H1 (cell line): ENCODE measurements at regions not wholly inside any gene's neighbourhood (a gene's known extent, or its start where the extent isn't known, plus 50 kb on each side); places are given as distances from the start of the nearest gene placed in this dataset.
A peak's percentile ranks its signal among the peaks of the same experiment; 100 is the strongest.

ENCODE experiments used
- CTCF ChIA-PET: fragments of 300-600 bp; sonication (Branson Sonifier 250); formaldehyde crosslinking; loops from one replicate; lab custom pipeline; 2021; ENCODE audit not compliant: partially characterized antibody; lab: Charles Lee
- POLR2A ChIA-PET: fragments of 300-600 bp; sonication (Branson Sonifier 250); formaldehyde crosslinking; loops from one replicate; lab custom pipeline; 2021; ENCODE audit warnings: inconsistent platforms; ENCODE audit not compliant: partially characterized antibody; lab: Charles Lee
- DNase-seq, 2 experiments: peaks; one replicate each; pipeline versions ENCODE4 v3.0.0 to v3.0.0-alpha.2; 2010 to 2022; ENCODE audit warnings: low spot score in 2 of 2, low read depth in 1 of 2, mixed read lengths in 1 of 2
- FAIRE-seq: peaks from 2 replicates; lab custom pipeline; 2011; peaks lifted over from hg19 to GRCh38; lab: Jason Lieb, UNC
- H2AFZ ChIP-seq: 2 replicates; pipeline ENCODE4 v1.8.1; 2012; ENCODE audit warnings: low read length, inconsistent platforms
- H2AK5ac ChIP-seq: 2 replicates; pipeline ENCODE4 v1.6.1; 2013; ENCODE audit warnings: low read depth, low read length
- H2BK120ac ChIP-seq: replicated peaks from 2 replicates; pipeline ENCODE3; 2013; ENCODE audit warnings: low read depth, low read length, inconsistent platforms
- H2BK12ac ChIP-seq: 2 replicates; pipeline ENCODE4 v1.6.1; 2013; ENCODE audit warnings: low read depth, low read length
- H2BK15ac ChIP-seq: 2 replicates; pipeline ENCODE4 v1.6.1; 2013; ENCODE audit warnings: low read length
- H2BK20ac ChIP-seq: 2 replicates; pipeline ENCODE4 v1.6.1; 2013; ENCODE audit warnings: low read length
- H2BK5ac ChIP-seq: 2 replicates; pipeline ENCODE4 v1.6.1; 2013; ENCODE audit warnings: low read depth, low read length
- H3K14ac ChIP-seq: 2 replicates; pipeline ENCODE4 v1.6.1; 2013; ENCODE audit warnings: inconsistent platforms; ENCODE audit not compliant: insufficient read length
- H3K18ac ChIP-seq: 2 replicates; pipeline ENCODE4 v1.6.1; 2013; ENCODE audit warnings: low read length; ENCODE audit errors: extremely low read depth
- H3K23ac ChIP-seq: 2 replicates; pipeline ENCODE4 v1.6.1; 2013; ENCODE audit warnings: inconsistent platforms; ENCODE audit not compliant: insufficient read length
- H3K23me2 ChIP-seq: 2 replicates; pipeline ENCODE4 v1.6.1; 2013; ENCODE audit warnings: low read depth, low read length
- H3K27ac ChIP-seq: 2 replicates; pipeline ENCODE4 v1.6.1; 2011; ENCODE audit warnings: low read depth, low read length, inconsistent platforms
- H3K27me3 ChIP-seq, 4 experiments: replicated peaks in 1 of 4; 1 replicate in 1 of 4; 2 replicates in 3 of 4; pipeline versions ENCODE4 v1.6.1 to v1.8.1; 2011 to 2013; ENCODE audit warnings: low read length in 3 of 4, mild to moderate bottlenecking in 3 of 4, inconsistent platforms in 2 of 4, mixed read lengths in 2 of 4, moderate library complexity in 1 of 4; ENCODE audit not compliant: control insufficient read depth in 3 of 4, insufficient read depth in 3 of 4; ENCODE audit errors: extremely low read depth in 1 of 4
- H3K36me3 ChIP-seq, 4 experiments: 2 replicates each; pipeline versions ENCODE4 v1.6.1 to v1.8.1; 2011 to 2013; ENCODE audit warnings: mild to moderate bottlenecking in 4 of 4, low read length in 3 of 4, moderate library complexity in 2 of 4, control low read depth in 1 of 4, inconsistent platforms in 1 of 4; ENCODE audit not compliant: insufficient read depth in 4 of 4, control insufficient read depth in 2 of 4
- H3K4ac ChIP-seq: replicated peaks from 2 replicates; pipeline ENCODE3; 2013; ENCODE audit warnings: low read length, low read depth, mixed read lengths, inconsistent platforms; ENCODE audit not compliant: insufficient read length
- H3K4me1 ChIP-seq, 4 experiments: replicated peaks in 1 of 4; 1 replicate in 1 of 4; 2 replicates in 3 of 4; pipeline versions ENCODE4 v1.6.1 to v1.8.1; 2011 to 2013; ENCODE audit warnings: low read length in 3 of 4, inconsistent platforms in 2 of 4, mixed read lengths in 1 of 4; ENCODE audit not compliant: insufficient read depth in 4 of 4, control insufficient read depth in 3 of 4
- H3K4me2 ChIP-seq, 2 experiments: 2 replicates each; pipeline versions ENCODE4 v1.6.1 to v1.8.1; 2011 to 2013; ENCODE audit warnings: low read depth in 2 of 2, low read length in 2 of 2, control low read depth in 1 of 2, inconsistent platforms in 1 of 2, mild to moderate bottlenecking in 1 of 2; ENCODE audit not compliant: insufficient read depth in 1 of 2
- H3K4me3 ChIP-seq, 4 experiments: fragments of 200-600, 300-600 bp in 1 of 4; sonication (generic), shearing (Covaris generic), sonication (Bioruptor Twin) in 1 of 4; 2 replicates each; pipeline versions ENCODE4 v1.5.1 to v1.8.1; 2011 to 2016; ENCODE audit warnings: low read length in 4 of 4, low read depth in 3 of 4, control low read depth in 2 of 4, inconsistent platforms in 2 of 4, mild to moderate bottlenecking in 2 of 4, mixed read lengths in 1 of 4, moderate library complexity in 1 of 4; ENCODE audit not compliant: insufficient read depth in 2 of 4; ENCODE audit errors: extremely low read depth in 1 of 4
- H3K56ac ChIP-seq: replicated peaks from 2 replicates; pipeline ENCODE3; 2013; ENCODE audit warnings: low read depth, mild to moderate bottlenecking, mixed read lengths, low read length, inconsistent platforms; ENCODE audit not compliant: insufficient read length
- H3K79me1 ChIP-seq: 2 replicates; pipeline ENCODE4 v1.6.1; 2013; ENCODE audit warnings: low read depth, low read length, control low read depth
- H3K79me2 ChIP-seq, 2 experiments: 2 replicates each; pipeline versions ENCODE4 v1.6.1 to v1.8.1; 2012 to 2013; ENCODE audit warnings: low read length in 2 of 2, mild to moderate bottlenecking in 2 of 2, inconsistent platforms in 1 of 2; ENCODE audit not compliant: insufficient read depth in 2 of 2, control insufficient read depth in 1 of 2
- H3K9ac ChIP-seq, 4 experiments: replicated peaks in 1 of 4; 1 replicate in 1 of 4; 2 replicates in 3 of 4; pipeline versions ENCODE4 v1.6.1 to v1.8.1; 2011 to 2013; ENCODE audit warnings: low read depth in 3 of 4, low read length in 3 of 4, control low read depth in 2 of 4, mild to moderate bottlenecking in 2 of 4, moderate library complexity in 2 of 4, inconsistent platforms in 1 of 4; ENCODE audit errors: extremely low read depth in 1 of 4
- H3K9me3 ChIP-seq, 2 experiments: 2 replicates each; pipeline versions ENCODE4 v1.6.1 to v1.8.1; 2012 to 2013; ENCODE audit warnings: mild to moderate bottlenecking in 2 of 2, moderate library complexity in 2 of 2, control low read depth in 1 of 2, inconsistent platforms in 1 of 2, low read depth in 1 of 2, low read length in 1 of 2, mixed read lengths in 1 of 2; ENCODE audit not compliant: insufficient read depth in 2 of 2
- H4K20me1 ChIP-seq, 2 experiments: replicated peaks in 1 of 2; 2 replicates each; pipeline versions ENCODE3 to v1.8.1; 2011 to 2013; ENCODE audit warnings: inconsistent platforms in 2 of 2, low read length in 2 of 2, mild to moderate bottlenecking in 1 of 2; ENCODE audit not compliant: insufficient read depth in 2 of 2, control insufficient read depth in 1 of 2
- H4K5ac ChIP-seq: 2 replicates; pipeline ENCODE4 v1.6.1; 2013; ENCODE audit warnings: low read length, low read depth, mixed read lengths, inconsistent platforms; ENCODE audit not compliant: insufficient read length
- H4K8ac ChIP-seq: 2 replicates; pipeline ENCODE4 v1.8.0; 2013; ENCODE audit warnings: mild to moderate bottlenecking, moderate library complexity, low read length, inconsistent platforms; ENCODE audit not compliant: insufficient read depth; ENCODE audit errors: extremely low read depth
- H4K91ac ChIP-seq: replicated peaks from 2 replicates; pipeline ENCODE3; 2013; ENCODE audit warnings: low read length, mixed read lengths, inconsistent platforms; ENCODE audit not compliant: insufficient read length
- NRF1 ChIP-seq: IDR thresholded peaks from 2 replicates; pipeline ENCODE4 v1.6.1; 2011; ENCODE audit warnings: mild to moderate bottlenecking, low read depth, low read length, improper control_type of control experiment
- POU5F1 ChIP-seq: IDR thresholded peaks from 2 replicates; pipeline ENCODE4 v1.6.1; 2011; ENCODE audit warnings: low read depth, mild to moderate bottlenecking, low read length, moderate library complexity
- RFX5 ChIP-seq: IDR thresholded peaks from 2 replicates; pipeline ENCODE4 v1.6.1; 2011; ENCODE audit warnings: low read depth, low read length, improper control_type of control experiment, borderline replicate concordance
- WGBS, 2 experiments: shearing (Covaris generic) in 1 of 2; methylation state at CpG; one replicate each; pipeline versions ENCODE4 v1.1.6 to v1.1.7; 2013 to 2015; ENCODE audit warnings: low lambda C conversion rate in 2 of 2, mixed read lengths in 2 of 2, inconsistent platforms in 1 of 2, low coverage in 1 of 2, missing lambda C conversion rate in 1 of 2; ENCODE audit not compliant: insufficient replicate concordance in 2 of 2, insufficient coverage in 1 of 2, insufficient read length in 1 of 2; ENCODE audit errors: extremely low coverage in 1 of 2, missing lambda C conversion rate in 1 of 2; 5-methylcytosine and 5-hydroxymethylcytosine counted together

DNA sequence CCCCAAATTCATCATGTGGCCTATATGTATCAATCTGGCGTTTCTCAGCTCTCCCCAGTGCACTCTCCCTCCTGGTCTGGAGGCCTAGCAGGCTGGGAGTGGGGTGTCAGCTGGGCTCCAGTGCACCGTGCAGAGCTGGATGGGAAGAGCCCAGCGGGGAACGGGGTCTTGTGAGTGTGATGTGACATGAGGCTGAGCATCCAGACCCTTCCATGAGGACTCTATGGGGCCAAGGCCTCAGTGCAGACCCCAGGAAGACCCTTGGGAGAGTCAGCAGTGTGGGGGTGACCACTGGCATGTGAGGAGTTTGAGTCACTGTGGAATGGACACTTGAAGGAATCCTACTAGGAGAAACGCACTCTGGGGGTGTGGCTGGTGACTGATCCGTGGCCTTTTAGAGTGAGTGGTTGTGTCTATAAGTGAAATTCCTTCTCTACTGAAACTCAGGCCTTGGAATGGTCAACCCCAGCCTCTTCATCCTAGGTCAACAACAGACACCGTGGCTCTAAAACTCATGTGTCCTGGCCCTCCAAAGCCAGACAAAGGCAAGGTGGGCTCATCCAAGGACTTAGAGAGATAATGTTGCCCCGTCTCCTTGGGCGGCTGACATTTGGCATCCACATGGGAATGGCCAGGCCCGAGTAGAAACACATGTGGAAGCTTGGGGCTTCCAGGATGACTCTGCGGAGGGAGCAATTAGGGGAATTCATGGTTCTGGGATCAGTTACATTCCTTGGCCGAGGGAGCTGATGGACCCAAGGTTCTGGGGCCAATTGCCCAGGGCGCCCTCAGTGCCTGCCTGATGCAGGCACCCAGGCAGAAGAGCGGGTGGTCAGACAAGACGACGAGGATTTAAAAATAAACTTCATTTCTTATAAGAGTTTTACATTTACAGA is 156.0 kb upstream of the TWIST2 start:
- no peak overlapping the region for H3K4me2 ChIP-seq
- no peaks in the 10 kb centered on the region for H3K79me1 ChIP-seq
- H3K79me2 ChIP-seq = no peaks in the 10 kb centered on the region
- H2BK15ac ChIP-seq = no peak overlapping the region
- peak overlapping the region; percentile 22; the same call in 1 of the 2 replicates for H4K8ac ChIP-seq
- no peak overlapping the region for H4K5ac ChIP-seq
- no peak overlapping the region for H2BK5ac ChIP-seq
- H3K27me3 ChIP-seq = no peaks in the 10 kb centered on the region
- H3K4me1 ChIP-seq = no peaks in the 10 kb centered on the region
- POLR2A ChIA-PET = no interaction called here
- H3K9me3 ChIP-seq = no peaks in the 10 kb centered on the region
- H4K91ac ChIP-seq = no peak overlapping the region
- no peak overlapping the region for H3K9ac ChIP-seq
- H3K36me3 ChIP-seq = no peaks in the 10 kb centered on the region
- CTCF ChIA-PET = no interaction called here
- H4K20me1 ChIP-seq = no peaks in the 10 kb centered on the region
- WGBS, 2 experiments = 91% methylated on average over 16 of the region's 16 CpGs; no CpG with 5 or more reads in 1 of the 2 experiments
- no peak overlapping the region for H3K4me3 ChIP-seq
- DNase-seq = no peak
- no peak for FAIRE-seq
- H2BK120ac ChIP-seq = no peak overlapping the region
- H2BK20ac ChIP-seq = no peak overlapping the region
- no peak overlapping the region for H3K18ac ChIP-seq
- no peak overlapping the region for H3K27ac ChIP-seq
- no peaks in the 10 kb centered on the region for H3K23me2 ChIP-seq
- no peak overlapping the region for H3K23ac ChIP-seq
- TF ChIP-seq RFX5 (no peak), POU5F1 (no peak), NRF1 (no peak)
- no peak overlapping the region for H2BK12ac ChIP-seq
- no peak overlapping the region for H2AFZ ChIP-seq
- H3K56ac ChIP-seq = no peak overlapping the region
- no peak overlapping the region for H2AK5ac ChIP-seq
- H3K14ac ChIP-seq = no peak overlapping the region
- H3K4ac ChIP-seq = no peak overlapping the region
